ENCODE measurements at regions not wholly inside any gene's neighbourhood (a gene's known extent, or its start where the extent isn't known, plus 50 kb on each side); places are given as distances from the start of the nearest gene placed in this dataset.

DNA sequence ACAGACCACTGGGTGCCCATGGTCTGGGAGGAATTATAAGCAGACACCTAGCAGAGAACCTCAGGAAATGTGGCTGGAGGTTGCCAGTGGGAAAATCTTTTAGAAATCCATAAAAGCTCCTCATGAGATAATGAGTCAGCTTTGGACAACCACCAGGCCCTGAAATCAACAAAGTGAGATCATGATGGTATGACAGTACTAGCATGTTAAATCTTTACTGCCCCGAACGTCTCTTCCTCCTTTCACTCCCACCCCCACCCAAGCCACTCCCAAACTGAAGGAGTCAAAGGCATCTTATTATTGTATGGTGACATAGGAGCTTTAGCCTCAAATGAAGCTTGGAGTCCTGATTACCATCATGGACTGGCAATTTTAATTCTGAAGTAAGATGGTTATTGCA lies 240.0 kb downstream of the DIO2 start:
- H3K27ac ChIP-seq, result no peak overlapping the region
- H3K36me3 ChIP-seq (ENCODE audit: low read depth, missing control alignments), result no peaks in the 10 kb centered on the region
- no peaks in the 10 kb centered on the region for H3K9me3 ChIP-seq
- intact Hi-C loops (cut with DNase I; ENCODE audit: low total_unique reads), result no loop called here
- no peak for DNase-seq
- no peak overlapping the region for H3K4me3 ChIP-seq
- 72 to 74% methylated on average over 2 of the region's 2 CpGs for WGBS, 2 donors
- TF ChIP-seq, protein P1, sequence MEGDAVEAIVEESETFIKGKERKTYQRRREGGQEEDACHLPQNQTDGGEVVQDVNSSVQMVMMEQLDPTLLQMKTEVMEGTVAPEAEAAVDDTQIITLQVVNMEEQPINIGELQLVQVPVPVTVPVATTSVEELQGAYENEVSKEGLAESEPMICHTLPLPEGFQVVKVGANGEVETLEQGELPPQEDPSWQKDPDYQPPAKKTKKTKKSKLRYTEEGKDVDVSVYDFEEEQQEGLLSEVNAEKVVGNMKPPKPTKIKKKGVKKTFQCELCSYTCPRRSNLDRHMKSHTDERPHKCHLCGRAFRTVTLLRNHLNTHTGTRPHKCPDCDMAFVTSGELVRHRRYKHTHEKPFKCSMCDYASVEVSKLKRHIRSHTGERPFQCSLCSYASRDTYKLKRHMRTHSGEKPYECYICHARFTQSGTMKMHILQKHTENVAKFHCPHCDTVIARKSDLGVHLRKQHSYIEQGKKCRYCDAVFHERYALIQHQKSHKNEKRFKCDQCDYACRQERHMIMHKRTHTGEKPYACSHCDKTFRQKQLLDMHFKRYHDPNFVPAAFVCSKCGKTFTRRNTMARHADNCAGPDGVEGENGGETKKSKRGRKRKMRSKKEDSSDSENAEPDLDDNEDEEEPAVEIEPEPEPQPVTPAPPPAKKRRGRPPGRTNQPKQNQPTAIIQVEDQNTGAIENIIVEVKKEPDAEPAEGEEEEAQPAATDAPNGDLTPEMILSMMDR (IDR thresholded peaks at IDR 0.05), result no peak
- TF ChIP-seq POLR2A (IDR thresholded peaks at IDR 0.05), result no peak
- H3K27me3 ChIP-seq, result no peaks in the 10 kb centered on the region
- H3K4me1 ChIP-seq, result peaks cover 4% of the 10 kb centered on the region

DNA sequence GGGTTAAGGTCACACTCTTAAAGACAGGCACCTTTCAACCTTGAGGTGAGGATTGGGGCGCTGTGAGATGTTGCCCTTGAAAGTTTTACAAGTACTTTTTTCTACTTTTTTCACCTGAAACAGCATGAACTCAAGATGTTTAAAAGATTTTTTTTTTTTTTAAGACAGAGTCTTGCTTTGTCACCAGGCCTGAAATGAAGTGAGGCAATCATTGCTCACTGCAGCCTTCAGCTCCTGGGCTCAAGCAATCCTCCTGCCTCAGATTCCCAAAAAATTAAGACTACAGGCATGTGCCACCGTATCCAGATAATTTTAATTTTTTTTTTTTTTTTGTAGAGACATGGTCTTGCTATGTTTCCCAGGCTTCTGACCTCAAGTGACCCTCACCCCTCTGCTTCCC lies 243.9 kb downstream of the DIO2 start:
- no peaks in the 10 kb centered on the region for H3K36me3 ChIP-seq (ENCODE audit: low read depth, missing control alignments)
- TF ChIP-seq, protein P1 (IDR thresholded peaks at IDR 0.05), result no peak
- no peak for TF ChIP-seq POLR2A (IDR thresholded peaks at IDR 0.05)
- DNase-seq, result no peak

DNA sequence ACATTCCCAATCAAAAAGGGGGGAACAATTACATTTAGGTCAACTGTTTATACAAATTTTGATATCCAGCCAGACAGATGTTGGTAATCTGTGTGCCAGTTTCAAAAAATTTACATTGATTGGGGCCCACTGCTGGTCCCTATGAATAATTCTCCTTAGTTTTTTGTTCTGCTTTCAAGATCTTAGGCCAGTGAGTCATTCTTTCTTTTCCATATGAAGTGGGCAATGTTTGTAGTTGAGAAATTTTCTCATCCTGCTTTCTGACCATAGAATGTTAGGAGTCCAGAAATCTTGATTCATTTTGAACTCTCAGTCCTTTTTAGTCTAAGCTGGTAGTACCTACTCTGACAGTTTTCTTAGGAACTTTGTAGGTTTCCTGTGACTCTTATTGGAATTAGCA lies 244.3 kb downstream of the DIO2 start:
- Histone ChIP-seq H3K9me3 (no peaks in the 10 kb centered on the region), H3K4me3 (no peak overlapping the region), H3K4me1 (peaks cover 5% of the 10 kb centered on the region), H3K27ac (no peak overlapping the region), H3K36me3 (ENCODE audit: low read depth, missing control alignments) (no peaks in the 10 kb centered on the region), H3K27me3 (no peaks in the 10 kb centered on the region)
- intact Hi-C loops (cut with DNase I; ENCODE audit: low total_unique reads), result no loop called here
- DNase-seq, result no peak
- TF ChIP-seq POLR2A (IDR thresholded peaks at IDR 0.05), result no peak
- TF ChIP-seq, protein P1 (IDR thresholded peaks at IDR 0.05), result no peak

More for the DNA sequence above, 243.9 kb downstream of the DIO2 start:
- intact Hi-C loops (cut with DNase I; ENCODE audit: low total_unique reads), result no loop called here
- no peaks in the 10 kb centered on the region for H3K9me3 ChIP-seq
- peaks cover 5% of the 10 kb centered on the region for H3K4me1 ChIP-seq
- WGBS, 2 donors, result 45 to 55% methylated on average over 2 of the region's 2 CpGs
- no peak overlapping the region for H3K27ac ChIP-seq
- no peaks in the 10 kb centered on the region for H3K27me3 ChIP-seq
- no peak overlapping the region for H3K4me3 ChIP-seq

DNA sequence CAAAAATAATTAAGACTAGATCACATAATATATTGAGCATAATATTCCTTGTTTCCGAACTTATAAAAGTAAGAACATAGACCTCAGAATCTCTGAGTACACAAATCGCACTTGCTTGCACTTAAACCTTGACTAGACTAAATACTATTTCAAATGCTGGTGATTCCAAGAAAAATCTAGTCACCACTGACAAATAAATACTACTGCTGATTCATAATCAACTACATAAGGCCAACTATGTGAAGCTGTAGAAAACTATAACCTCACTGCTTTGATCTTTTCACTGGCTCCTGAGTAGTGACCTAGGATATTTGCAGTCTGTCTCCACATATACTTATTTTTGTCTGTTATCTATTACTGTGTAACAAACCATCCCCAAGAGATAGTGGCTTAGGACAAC lies 245.4 kb downstream of the DIO2 start:
- Histone ChIP-seq H3K36me3 (ENCODE audit: low read depth, missing control alignments) (no peaks in the 10 kb centered on the region), H3K27ac (no peak overlapping the region), H3K4me1 (peaks cover 5% of the 10 kb centered on the region), H3K4me3 (no peak overlapping the region), H3K27me3 (no peaks in the 10 kb centered on the region), H3K9me3 (no peaks in the 10 kb centered on the region)
- intact Hi-C loops (cut with DNase I; ENCODE audit: low total_unique reads), result no loop called here
- no peak for DNase-seq
- TF ChIP-seq POLR2A (IDR thresholded peaks at IDR 0.05), result no peak
- TF ChIP-seq, protein P1 (IDR thresholded peaks at IDR 0.05), result no peak
- 86 to 93% methylated on average over 2 of the region's 2 CpGs for WGBS, 2 donors

DNA sequence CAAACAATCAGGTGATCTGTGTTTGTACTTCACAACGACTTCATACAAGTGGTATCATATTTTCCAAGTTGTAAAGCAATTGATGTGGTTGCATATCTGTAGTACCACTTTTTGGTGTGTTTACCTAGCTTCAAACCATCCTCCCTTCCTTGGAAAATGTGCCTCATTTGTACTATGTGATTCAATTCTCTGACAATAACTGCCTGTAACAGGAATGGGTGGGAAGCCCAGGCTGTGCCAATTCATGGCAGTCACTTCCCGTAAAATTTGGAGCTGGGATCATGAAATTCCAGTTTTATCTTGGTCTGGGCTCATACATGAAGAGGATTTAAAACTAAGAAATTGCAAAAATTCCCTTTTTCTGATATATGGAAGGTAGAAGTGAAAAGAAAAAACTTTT lies 250.1 kb downstream of the DIO2 start:
- 76 to 86% methylated on average over 2 of the region's 2 CpGs for WGBS, 2 donors
- DNase-seq, result no peak
- Histone ChIP-seq H3K27ac (no peak overlapping the region), H3K36me3 (ENCODE audit: low read depth, missing control alignments) (no peaks in the 10 kb centered on the region), H3K4me3 (no peak overlapping the region), H3K9me3 (no peaks in the 10 kb centered on the region), H3K27me3 (no peaks in the 10 kb centered on the region), H3K4me1 (no peaks in the 10 kb centered on the region)
- TF ChIP-seq, protein P1 (IDR thresholded peaks at IDR 0.05), result no peak
- no peak for TF ChIP-seq POLR2A (IDR thresholded peaks at IDR 0.05)
- intact Hi-C loops (cut with DNase I; ENCODE audit: low total_unique reads), result no loop called here

Measured in testis (tissue), 2 donors.